HepG2 (cell line): ENCODE measurements at regions not wholly inside any gene's neighbourhood (a gene's known extent, or its start where the extent isn't known, plus 50 kb on each side); places are given as distances from the start of the nearest gene placed in this dataset.
A peak's percentile ranks its signal among the peaks of the same experiment; 100 is the strongest.

Experiments used
- ATAC-seq: fragments of 200-7000 bp; cut with Tn5 transposase; 3 replicates; pipeline ENCODE4 v1.9.1; 2020; ENCODE audit warnings: mild to moderate bottlenecking, moderate library complexity
- BruUV-seq: library from RNA; stranded (reverse); fragments of 400-500 nt; replicated peaks from 2 replicates; lab custom pipeline; 2021; lab: Mats Ljungman, UMichigan
- CTCF ChIA-PET: fragments of 300-600 bp; formaldehyde crosslinking; extraction: SDS; loops from one replicate; lab custom pipeline; 2021; ENCODE audit warnings: low total read pairs, inconsistent platforms, low intra/inter-chr PET ratio; lab: Yijun Ruan, JAX
- POLR2A ChIA-PET: fragments of 350-600 bp; sonication (Branson Sonifier 250); formaldehyde crosslinking; loops from one replicate; lab custom pipeline; 2020; ENCODE audit warnings: antibody characterized with exemption, inconsistent platforms; lab: Yijun Ruan, JAX
- DNase-seq: peaks from one replicate; pipeline ENCODE4 v3.0.0-alpha.2; 2015; ENCODE audit warnings: low spot score
- FAIRE-seq: peaks from 3 replicates; lab custom pipeline; 2011; peaks lifted over from hg19 to GRCh38; lab: Jason Lieb, UNC
- H2AFZ ChIP-seq: one replicate; pipeline ENCODE4 v1.6.1; 2011; ENCODE audit warnings: low read length, inconsistent platforms
- H3K27ac ChIP-seq: fragments of 300-600 bp; 3 replicates; pipeline ENCODE4 v1.8.0; 2011; ENCODE audit warnings: mixed run types, mild to moderate bottlenecking, mixed read lengths, low read length, inconsistent platforms; ENCODE audit not compliant: insufficient read depth; ENCODE audit errors: extremely low read length
- H3K27me3 ChIP-seq, 2 experiments: fragments of 200-600 bp in 1 of 2; 2 replicates in 1 of 2; 3 replicates in 1 of 2; pipeline versions ENCODE4 v1.6.0 to v1.8.0; 2011; ENCODE audit warnings: low read length in 2 of 2, mild to moderate bottlenecking in 2 of 2, moderate library complexity in 2 of 2, inconsistent platforms in 1 of 2; ENCODE audit not compliant: insufficient read depth in 2 of 2, control insufficient read depth in 1 of 2
- H3K36me3 ChIP-seq, 2 experiments: fragments of 200-600 bp in 1 of 2; replicated peaks in 1 of 2; 2 replicates in 1 of 2; 3 replicates in 1 of 2; pipeline versions ENCODE4 v1.5.1 to v1.8.0; 2011; ENCODE audit warnings: low read length in 2 of 2, inconsistent platforms in 1 of 2; ENCODE audit not compliant: insufficient read depth in 2 of 2, control insufficient read depth in 1 of 2
- H3K4me1 ChIP-seq: 2 replicates; pipeline ENCODE4 v1.5.1; 2012; ENCODE audit warnings: low read length, inconsistent platforms; ENCODE audit not compliant: insufficient read depth
- H3K4me2 ChIP-seq: 2 replicates; pipeline ENCODE4 v1.6.0; 2011; ENCODE audit warnings: low read depth, low read length, inconsistent platforms
- H3K4me3 ChIP-seq, 3 experiments: fragments of 200-600 bp in 1 of 3; sonication (generic), shearing (Covaris generic) in 1 of 3; replicated peaks in 1 of 3; 2 replicates each; pipeline ENCODE4 v1.5.1; 2011 to 2016; ENCODE audit warnings: low read length in 3 of 3, inconsistent platforms in 2 of 3, low read depth in 2 of 3, mild to moderate bottlenecking in 2 of 3, control low read depth in 1 of 3, mixed read lengths in 1 of 3; ENCODE audit not compliant: insufficient read depth in 1 of 3
- H3K79me2 ChIP-seq: one replicate; pipeline ENCODE4 v1.6.1; 2011; ENCODE audit warnings: low read length, inconsistent platforms; ENCODE audit not compliant: insufficient read depth
- H3K9ac ChIP-seq: 2 replicates; pipeline ENCODE4 v1.6.0; 2011; ENCODE audit warnings: mild to moderate bottlenecking, low read depth, low read length, inconsistent platforms; ENCODE audit not compliant: insufficient read depth
- H3K9me3 ChIP-seq: 2 replicates; pipeline ENCODE4 v1.5.1; 2012; ENCODE audit warnings: mild to moderate bottlenecking, low read length
- H4K20me1 ChIP-seq: 2 replicates; pipeline ENCODE4 v1.6.0; 2011; ENCODE audit warnings: inconsistent platforms, mild to moderate bottlenecking, low read length, moderate library complexity; ENCODE audit not compliant: insufficient read depth
- ATF1 ChIP-seq: IDR thresholded peaks from 2 replicates; pipeline ENCODE4 v1.6.1; 2016; ENCODE audit warnings: mild to moderate bottlenecking, control low read depth
- MAFK ChIP-seq, 2 experiments: IDR thresholded peaks in 1 of 2; conservative IDR thresholded peaks in 1 of 2; 2 replicates each; pipeline ENCODE4 v1.6.1; 2011; ENCODE audit warnings: improper control_type of control experiment in 2 of 2, low read length in 2 of 2
- TSC22D2 ChIP-seq: sonication (generic); formaldehyde crosslinking; IDR thresholded peaks from 2 replicates; pipeline ENCODE4 v1.5.1; 2020; ENCODE audit warnings: missing genetic modification reagents, mild to moderate bottlenecking, borderline replicate concordance
- ZNF136 ChIP-seq: sonication (generic); formaldehyde crosslinking; IDR thresholded peaks from 2 replicates; pipeline ENCODE4 v1.8.1; 2022; ENCODE audit warnings: low read depth, mild to moderate bottlenecking, moderate library complexity, missing genetic modification reagents
- ZNF83 ChIP-seq: sonication (generic); formaldehyde crosslinking; IDR thresholded peaks from 2 replicates; pipeline ENCODE4 v1.4.0; 2020; ENCODE audit warnings: missing genetic modification reagents, mild to moderate bottlenecking, borderline replicate concordance
- WGBS: methylation state at CpG from one replicate; pipeline ENCODE4 v1.1.6; 2017; ENCODE audit warnings: low lambda C conversion rate; 5-methylcytosine and 5-hydroxymethylcytosine counted together
- in situ Hi-C: cut with HindIII; loops from 2 replicates; pipeline ENCODE4 v1.10.0; 2017; ENCODE audit warnings: low pct_unique_long_range_greater_than_20kb; ENCODE audit not compliant: extremely low pct_ligation_motif_present
- intact Hi-C: fragments of 100-400 bp; cut with micrococcal nuclease; formaldehyde crosslinking; loops from one replicate; pipeline ENCODE4 v1.10.0; 2022; ENCODE audit not compliant: unreplicated experiment
- TF ChIP-seq, protein P1 (sequence below): sonication (generic); formaldehyde crosslinking; IDR thresholded peaks from 2 replicates; pipeline ENCODE4 v1.4.0; 2020; ENCODE audit warnings: missing genetic modification reagents
- TF ChIP-seq, protein P2 (sequence below): sonication (generic); formaldehyde crosslinking; IDR thresholded peaks from 2 replicates; pipeline ENCODE4 v1.8.1; 2023; ENCODE audit warnings: mild to moderate bottlenecking, missing genetic modification reagents
- TF ChIP-seq, protein P3 (sequence below): sonication (generic); formaldehyde crosslinking; IDR thresholded peaks from 2 replicates; pipeline ENCODE4 v1.8.1; 2023; ENCODE audit warnings: missing genetic modification reagents, mild to moderate bottlenecking, borderline replicate concordance

DNA sequence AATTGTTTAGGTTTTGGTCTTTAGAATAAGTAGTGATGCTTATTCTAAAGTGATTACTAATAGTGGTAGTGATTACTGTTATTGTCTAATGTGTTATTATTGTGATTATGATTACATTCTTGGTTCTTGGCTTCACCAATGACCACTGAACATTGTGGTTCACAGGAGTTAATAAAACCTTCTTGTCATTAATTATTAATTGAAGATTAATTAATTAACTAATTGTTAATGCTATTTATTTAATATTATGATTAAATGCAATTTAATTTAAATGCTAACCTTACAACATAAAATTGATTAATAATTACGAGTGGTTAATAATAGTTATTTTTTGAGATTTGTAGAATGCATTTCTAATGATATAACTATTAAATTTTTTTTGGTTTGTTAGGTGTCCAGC, 747.7 kb upstream of the POM121L12 start (continued):
- TF ChIP-seq, protein P1, sequence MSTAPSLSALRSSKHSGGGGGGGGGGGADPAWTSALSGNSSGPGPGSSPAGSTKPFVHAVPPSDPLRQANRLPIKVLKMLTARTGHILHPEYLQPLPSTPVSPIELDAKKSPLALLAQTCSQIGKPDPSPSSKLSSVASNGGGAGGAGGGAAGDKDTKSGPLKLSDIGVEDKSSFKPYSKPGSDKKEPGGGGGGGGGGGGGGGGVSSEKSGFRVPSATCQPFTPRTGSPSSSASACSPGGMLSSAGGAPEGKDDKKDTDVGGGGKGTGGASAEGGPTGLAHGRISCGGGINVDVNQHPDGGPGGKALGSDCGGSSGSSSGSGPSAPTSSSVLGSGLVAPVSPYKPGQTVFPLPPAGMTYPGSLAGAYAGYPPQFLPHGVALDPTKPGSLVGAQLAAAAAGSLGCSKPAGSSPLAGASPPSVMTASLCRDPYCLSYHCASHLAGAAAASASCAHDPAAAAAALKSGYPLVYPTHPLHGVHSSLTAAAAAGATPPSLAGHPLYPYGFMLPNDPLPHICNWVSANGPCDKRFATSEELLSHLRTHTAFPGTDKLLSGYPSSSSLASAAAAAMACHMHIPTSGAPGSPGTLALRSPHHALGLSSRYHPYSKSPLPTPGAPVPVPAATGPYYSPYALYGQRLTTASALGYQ (CRISPR knock-in tag) = no peak

DNA sequence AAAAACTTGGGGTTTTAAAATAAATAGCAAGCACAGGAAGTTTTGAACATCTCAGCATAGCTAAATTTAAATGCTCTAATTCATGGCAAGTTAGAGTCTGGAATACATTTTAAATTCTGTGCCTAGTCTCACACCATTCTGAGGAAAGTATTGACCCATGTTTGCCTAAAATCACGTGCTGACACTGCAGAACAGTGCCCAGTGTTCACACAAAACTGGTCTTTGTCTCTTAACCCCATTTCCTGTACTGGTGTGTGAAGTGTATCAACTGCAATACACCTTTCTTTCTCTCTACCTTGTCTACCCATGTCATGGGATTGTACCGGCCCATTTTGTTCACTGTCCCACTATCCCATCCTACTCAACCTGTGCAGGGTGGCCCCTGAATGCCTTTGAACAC, 749.7 kb upstream of the POM121L12 start:
- H3K4me1 ChIP-seq = no peaks in the 10 kb centered on the region
- CTCF ChIA-PET = no interaction called here
- H3K4me2 ChIP-seq = no peak overlapping the region
- no peak overlapping the region for H3K27ac ChIP-seq
- intact Hi-C loops = loop anchor here (5.0 kb wide), 1 partner anchor 38 kb away; no protein-coding TSS in a partner anchor
- no TSS peak for BruUV-seq
- TF ChIP-seq TSC22D2 (no peak), MAFK (conservative IDR thresholded peaks at IDR 0.05 in 1 of 2, IDR thresholded peaks at IDR 0.05 in 1 of 2; ENCODE audit: low read length in 2 of 2) (peak in 1 of 2 experiments; percentile 29; a peak in 2 of 4 replicates)
- H3K27me3 ChIP-seq = no peaks in the 10 kb centered on the region
- ATAC-seq = no peak
- H3K36me3 ChIP-seq = no peaks in the 10 kb centered on the region
- no peak for FAIRE-seq
- in situ Hi-C loops = no loop called here
- H3K4me3 ChIP-seq = no peak overlapping the region
- 0% methylated on average over 2 of the region's 2 CpGs for WGBS
- no peak overlapping the region for H3K9ac ChIP-seq
- H3K79me2 ChIP-seq = no peaks in the 10 kb centered on the region
- no peaks in the 10 kb centered on the region for H4K20me1 ChIP-seq
- no peak overlapping the region for H2AFZ ChIP-seq
- H3K9me3 ChIP-seq = no peaks in the 10 kb centered on the region; the same call in 1 of the 2 replicates
- POLR2A ChIA-PET = no interaction called here
- no peak for DNase-seq

DNA sequence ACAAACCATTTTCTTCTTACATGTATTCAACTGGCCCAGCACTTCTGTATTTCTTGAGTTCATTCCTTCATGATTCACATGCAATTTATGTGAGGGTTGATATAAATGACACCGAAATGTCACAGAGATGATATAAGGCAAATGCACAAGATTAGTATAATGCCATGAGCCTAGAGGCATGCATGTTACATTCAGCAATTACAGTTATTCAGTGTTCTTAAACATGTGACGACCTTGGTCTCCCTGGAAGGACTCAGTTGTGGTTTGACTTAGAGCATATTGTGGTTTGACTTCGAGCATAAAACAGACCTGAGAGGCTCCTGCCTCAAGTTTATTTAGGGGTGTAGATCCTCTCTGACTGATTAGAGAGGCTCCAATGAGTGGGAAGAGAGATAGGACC, 752.1 kb upstream of the POM121L12 start:
- H3K9me3 ChIP-seq = no peaks in the 10 kb centered on the region; the same call in 1 of the 2 replicates
- in situ Hi-C loops = no loop called here
- DNase-seq (no peak), ATAC-seq (no peak), FAIRE-seq (no peak)
- H3K36me3 ChIP-seq = no peaks in the 10 kb centered on the region
- no peaks in the 10 kb centered on the region for H4K20me1 ChIP-seq
- intact Hi-C loops = no loop called here
- POLR2A ChIA-PET = no interaction called here
- no peaks in the 10 kb centered on the region for H3K79me2 ChIP-seq
- no peak overlapping the region for H2AFZ ChIP-seq
- no peak overlapping the region for H3K4me2 ChIP-seq
- H3K27me3 ChIP-seq = no peaks in the 10 kb centered on the region
- no peak overlapping the region for H3K9ac ChIP-seq
- no peak overlapping the region for H3K4me3 ChIP-seq
- CTCF ChIA-PET = no interaction called here
- whole genome bisulfite sequencing = 2% methylated on average over 3 of the region's 3 CpGs
- H3K27ac ChIP-seq = no peak overlapping the region
- no TSS peak for BruUV-seq
- no peaks in the 10 kb centered on the region for H3K4me1 ChIP-seq
- TF ChIP-seq, protein P2, sequence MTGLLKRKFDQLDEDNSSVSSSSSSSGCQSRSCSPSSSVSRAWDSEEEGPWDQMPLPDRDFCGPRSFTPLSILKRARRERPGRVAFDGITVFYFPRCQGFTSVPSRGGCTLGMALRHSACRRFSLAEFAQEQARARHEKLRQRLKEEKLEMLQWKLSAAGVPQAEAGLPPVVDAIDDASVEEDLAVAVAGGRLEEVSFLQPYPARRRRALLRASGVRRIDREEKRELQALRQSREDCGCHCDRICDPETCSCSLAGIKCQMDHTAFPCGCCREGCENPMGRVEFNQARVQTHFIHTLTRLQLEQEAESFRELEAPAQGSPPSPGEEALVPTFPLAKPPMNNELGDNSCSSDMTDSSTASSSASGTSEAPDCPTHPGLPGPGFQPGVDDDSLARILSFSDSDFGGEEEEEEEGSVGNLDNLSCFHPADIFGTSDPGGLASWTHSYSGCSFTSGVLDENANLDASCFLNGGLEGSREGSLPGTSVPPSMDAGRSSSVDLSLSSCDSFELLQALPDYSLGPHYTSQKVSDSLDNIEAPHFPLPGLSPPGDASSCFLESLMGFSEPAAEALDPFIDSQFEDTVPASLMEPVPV (CRISPR knock-in tag) = no peak
- TF ChIP-seq ZNF83 (CRISPR knock-in tag) = no peak
- TF ChIP-seq ATF1 (CRISPR knock-in tag) = no peak
- TF ChIP-seq, protein P3, sequence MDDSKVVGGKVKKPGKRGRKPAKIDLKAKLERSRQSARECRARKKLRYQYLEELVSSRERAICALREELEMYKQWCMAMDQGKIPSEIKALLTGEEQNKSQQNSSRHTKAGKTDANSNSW (CRISPR knock-in tag) = no peak
- no peak for TF ChIP-seq ZNF136 (CRISPR knock-in tag)
